Uterus (tissue), 3 donors: ENCODE measurements at regions not wholly inside any gene's neighbourhood (a gene's known extent, or its start where the extent isn't known, plus 50 kb on each side); places are given as distances from the start of the nearest gene placed in this dataset.

Source experiments
- DNase-seq, 2 donors: peaks; one replicate each; pipeline ENCODE4 v3.0.0-alpha.2; 2019 to 2020
- H3K27ac ChIP-seq, 2 donors: fragments of 200-600 bp; sonication (generic); 1 replicate in 1 of 2; 2 replicates in 1 of 2; pipeline ENCODE4 v1.5.1; 2016 to 2018
- H3K27me3 ChIP-seq, 2 donors: fragments of 200-600 bp; sonication (generic); one replicate each; pipeline ENCODE4 v1.5.1; 2018 to 2019; ENCODE audit warnings: control low read depth in 1 of 2
- H3K36me3 ChIP-seq, 2 donors: fragments of 200-600 bp; sonication (generic); one replicate each; pipeline ENCODE4 v1.5.1; 2019; ENCODE audit warnings: control low read depth in 1 of 2
- H3K4me1 ChIP-seq, 2 donors: fragments of 200-600 bp; sonication (generic); one replicate each; pipeline ENCODE4 v1.5.1; 2018 to 2019; ENCODE audit warnings: control low read depth in 1 of 2
- H3K4me3 ChIP-seq, 2 donors: fragments of 200-600 bp; sonication (generic); 1 replicate in 1 of 2; 2 replicates in 1 of 2; pipeline ENCODE4 v1.5.1; 2018 to 2019; ENCODE audit warnings: mild to moderate bottlenecking in 1 of 2
- H3K9me3 ChIP-seq, 2 donors: fragments of 200-600 bp; sonication (generic); one replicate each; pipeline ENCODE4 v1.5.1; 2019; ENCODE audit warnings: control low read depth in 1 of 2
- CTCF ChIP-seq, 4 experiments: fragments of 200-600 bp in 2 of 4; fragments of 450-650 bp in 2 of 4; sonication (generic) in 2 of 4; IDR thresholded peaks; one replicate each; pipeline ENCODE4 v1.5.1; 2016 to 2019; ENCODE audit warnings: antibody characterized with exemption in 4 of 4, mild to moderate bottlenecking in 2 of 4, moderate library complexity in 1 of 4
- POLR2A ChIP-seq, 2 donors: fragments of 450-650 bp; IDR thresholded peaks; one replicate each; pipeline ENCODE4 v1.6.1; 2016; ENCODE audit warnings: antibody characterized with exemption in 2 of 2, mild to moderate bottlenecking in 1 of 2, moderate library complexity in 1 of 2
- intact Hi-C: fragments of 100-400 bp; cut with DNase I; formaldehyde crosslinking; loops from one replicate; pipeline ENCODE4 v1.15.1; 2023; ENCODE audit warnings: low total_unique reads
- donor health status: DM: yes; HTN: yes; CAD: no.

- Histone ChIP-seq H3K4me1 (no peaks in the 10 kb centered on the region), H3K9me3 (no peaks in the 10 kb centered on the region), H3K36me3 (no peaks in the 10 kb centered on the region), H3K4me3 (no peak overlapping the region), H3K27ac (no peak overlapping the region), H3K27me3 (no peaks in the 10 kb centered on the region)
- no peak for DNase-seq
- intact Hi-C loops, result no loop called here
- no peak for TF ChIP-seq CTCF (IDR thresholded peaks at IDR 0.05)
- TF ChIP-seq POLR2A (IDR thresholded peaks at IDR 0.05), result no peak
These were observed 186.8 kb downstream of the SATB1 start for GRCh38 chr3:18238332-18238731.

- H3K27ac ChIP-seq, result no peak overlapping the region
- TF ChIP-seq POLR2A (IDR thresholded peaks at IDR 0.05), result no peak
- no peak for TF ChIP-seq CTCF (IDR thresholded peaks at IDR 0.05)
- H3K9me3 ChIP-seq, result no peaks in the 10 kb centered on the region
- no peaks in the 10 kb centered on the region for H3K36me3 ChIP-seq
- DNase-seq, result no peak
- intact Hi-C loops, result no loop called here
- H3K4me1 ChIP-seq, result no peaks in the 10 kb centered on the region
- no peak overlapping the region for H3K4me3 ChIP-seq
- H3K27me3 ChIP-seq, result no peaks in the 10 kb centered on the region
These were observed 187.7 kb downstream of the SATB1 start for GRCh38 chr3:18237251-18238005.

- no peak overlapping the region for H3K4me3 ChIP-seq
- H3K27me3 ChIP-seq, result no peaks in the 10 kb centered on the region
- H3K9me3 ChIP-seq, result no peaks in the 10 kb centered on the region
- intact Hi-C loops, result no loop called here
- no peak for DNase-seq
- TF ChIP-seq CTCF (IDR thresholded peaks at IDR 0.05), result no peak
- TF ChIP-seq POLR2A (IDR thresholded peaks at IDR 0.05), result no peak
- no peaks in the 10 kb centered on the region for H3K4me1 ChIP-seq
- H3K27ac ChIP-seq, result no peak overlapping the region
- H3K36me3 ChIP-seq, result no peaks in the 10 kb centered on the region
These were observed 188.4 kb downstream of the SATB1 start for GRCh38 chr3:18236726-18237125.

GRCh38 chr3:18234717-18235335 is 190.3 kb downstream of the SATB1 start:
- no peaks in the 10 kb centered on the region for H3K36me3 ChIP-seq
- no peaks in the 10 kb centered on the region for H3K4me1 ChIP-seq
- intact Hi-C loops, result no loop called here
- H3K4me3 ChIP-seq, result no peak overlapping the region
- H3K27ac ChIP-seq, result no peak overlapping the region
- H3K27me3 ChIP-seq, result no peaks in the 10 kb centered on the region
- TF ChIP-seq CTCF (IDR thresholded peaks at IDR 0.05), result no peak
- TF ChIP-seq POLR2A (IDR thresholded peaks at IDR 0.05), result no peak
- no peaks in the 10 kb centered on the region for H3K9me3 ChIP-seq
- DNase-seq, result no peak

GRCh38 chr3:18233987-18234716 is 191.0 kb downstream of the SATB1 start:
- Histone ChIP-seq H3K4me1 (no peaks in the 10 kb centered on the region), H3K4me3 (no peak overlapping the region), H3K9me3 (no peaks in the 10 kb centered on the region), H3K27me3 (no peaks in the 10 kb centered on the region), H3K27ac (no peak overlapping the region), H3K36me3 (no peaks in the 10 kb centered on the region)
- intact Hi-C loops, result no loop called here
- DNase-seq, result no peak
- TF ChIP-seq POLR2A (IDR thresholded peaks at IDR 0.05) (no peak), CTCF (IDR thresholded peaks at IDR 0.05) (no peak)
